ENCODE measurements at regions not wholly inside any gene's neighbourhood (a gene's known extent, or its start where the extent isn't known, plus 50 kb on each side); places are given as distances from the start of the nearest gene placed in this dataset.

- ATAC-seq (no peak), DNase-seq (peak in 1 of 6 donors; percentile 43), FAIRE-seq (no peak)
- no peaks in the 10 kb centered on the region for H3K36me3 ChIP-seq
- no peak overlapping the region for H3K27ac ChIP-seq
- no peaks in the 10 kb centered on the region for H3K4me1 ChIP-seq
- intact Hi-C loops (cut with DNase I), result no loop called here
- no peaks in the 10 kb centered on the region for H3K9me3 ChIP-seq
- no peak overlapping the region for H3K4me3 ChIP-seq
- 73 to 76% methylated on average over 4 of the region's 4 CpGs for WGBS, 2 donors
- no peaks in the 10 kb centered on the region for H3K27me3 ChIP-seq
- TF ChIP-seq, protein P1, sequence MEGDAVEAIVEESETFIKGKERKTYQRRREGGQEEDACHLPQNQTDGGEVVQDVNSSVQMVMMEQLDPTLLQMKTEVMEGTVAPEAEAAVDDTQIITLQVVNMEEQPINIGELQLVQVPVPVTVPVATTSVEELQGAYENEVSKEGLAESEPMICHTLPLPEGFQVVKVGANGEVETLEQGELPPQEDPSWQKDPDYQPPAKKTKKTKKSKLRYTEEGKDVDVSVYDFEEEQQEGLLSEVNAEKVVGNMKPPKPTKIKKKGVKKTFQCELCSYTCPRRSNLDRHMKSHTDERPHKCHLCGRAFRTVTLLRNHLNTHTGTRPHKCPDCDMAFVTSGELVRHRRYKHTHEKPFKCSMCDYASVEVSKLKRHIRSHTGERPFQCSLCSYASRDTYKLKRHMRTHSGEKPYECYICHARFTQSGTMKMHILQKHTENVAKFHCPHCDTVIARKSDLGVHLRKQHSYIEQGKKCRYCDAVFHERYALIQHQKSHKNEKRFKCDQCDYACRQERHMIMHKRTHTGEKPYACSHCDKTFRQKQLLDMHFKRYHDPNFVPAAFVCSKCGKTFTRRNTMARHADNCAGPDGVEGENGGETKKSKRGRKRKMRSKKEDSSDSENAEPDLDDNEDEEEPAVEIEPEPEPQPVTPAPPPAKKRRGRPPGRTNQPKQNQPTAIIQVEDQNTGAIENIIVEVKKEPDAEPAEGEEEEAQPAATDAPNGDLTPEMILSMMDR (IDR thresholded peaks at IDR 0.05), result no peak
Measured at GRCh38 chr21:30935889-30936168, 54.4 kb upstream of the KRTAP11-1 start.

DNA sequence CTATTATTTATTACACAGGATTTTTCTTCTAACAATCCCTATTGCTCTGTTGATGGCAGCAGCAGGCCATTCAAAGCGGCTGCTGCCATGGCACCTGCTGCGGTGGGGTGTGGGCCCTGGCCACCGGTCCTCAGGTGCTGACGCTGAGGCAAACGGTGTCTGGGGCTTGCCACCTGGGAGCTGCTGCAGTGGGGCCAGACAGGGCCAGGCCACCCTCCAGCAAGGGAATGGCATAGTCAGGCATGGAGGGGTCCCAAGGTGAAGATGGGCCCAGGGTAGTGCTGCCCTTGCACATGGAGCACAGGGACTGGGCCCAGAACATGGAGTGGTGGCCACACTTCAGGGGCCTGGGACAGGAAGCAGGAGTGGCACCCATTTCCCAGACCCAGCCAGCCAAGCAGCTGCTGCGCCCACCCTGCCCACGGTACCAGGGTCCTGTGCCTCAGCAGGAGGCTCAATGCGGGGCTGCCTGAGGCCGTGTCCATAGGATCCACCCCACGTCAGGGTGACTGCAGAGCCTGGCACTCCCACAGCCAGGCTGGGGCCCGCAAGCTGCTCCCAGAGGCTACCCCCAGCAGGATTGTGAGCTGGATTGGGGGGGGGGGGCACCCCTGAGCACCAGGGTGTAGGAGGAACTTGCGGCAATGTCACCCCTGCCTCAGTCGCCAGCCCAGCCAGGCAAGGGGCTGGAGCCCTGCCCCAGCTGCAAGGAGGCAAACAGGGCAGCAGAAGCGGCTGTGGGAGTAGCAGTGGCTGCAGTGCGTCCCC lies 53.9 kb upstream of the KRTAP11-1 start:
- H3K27me3 ChIP-seq, result no peaks in the 10 kb centered on the region
- FAIRE-seq (no peak), ATAC-seq (no peak), DNase-seq (peak in 1 of 6 donors; percentile 46)
- no peaks in the 10 kb centered on the region for H3K9me3 ChIP-seq
- WGBS, 2 donors, result 91 to 93% methylated on average over 15 of the region's 15 CpGs
- no peaks in the 10 kb centered on the region for H3K36me3 ChIP-seq
- H3K4me1 ChIP-seq, result no peaks in the 10 kb centered on the region
- H3K4me3 ChIP-seq, result no peak overlapping the region
- H3K27ac ChIP-seq, result no peak overlapping the region
- intact Hi-C loops (cut with DNase I), result no loop called here
- TF ChIP-seq, protein P1 (IDR thresholded peaks at IDR 0.05), result no peak

- DNase-seq (no peak), FAIRE-seq (no peak), ATAC-seq (no peak)
- H3K9me3 ChIP-seq, result no peaks in the 10 kb centered on the region
- WGBS, 2 donors, result 66 to 75% methylated on average over 3 of the region's 3 CpGs
- intact Hi-C loops (cut with DNase I), result no loop called here
- H3K4me1 ChIP-seq, result no peaks in the 10 kb centered on the region
- no peaks in the 10 kb centered on the region for H3K27me3 ChIP-seq
- H3K4me3 ChIP-seq, result no peak overlapping the region
- no peak overlapping the region for H3K27ac ChIP-seq
- TF ChIP-seq, protein P1 (IDR thresholded peaks at IDR 0.05), result no peak
- H3K36me3 ChIP-seq, result no peaks in the 10 kb centered on the region
Measured at GRCh38 chr21:30932686-30933085, 51.3 kb upstream of the KRTAP11-1 start.

Data from pancreas (tissue), 10 donors.